ENCODE measurements at regions not wholly inside any gene's neighbourhood (a gene's known extent, or its start where the extent isn't known, plus 50 kb on each side); places are given as distances from the start of the nearest gene placed in this dataset.

DNA sequence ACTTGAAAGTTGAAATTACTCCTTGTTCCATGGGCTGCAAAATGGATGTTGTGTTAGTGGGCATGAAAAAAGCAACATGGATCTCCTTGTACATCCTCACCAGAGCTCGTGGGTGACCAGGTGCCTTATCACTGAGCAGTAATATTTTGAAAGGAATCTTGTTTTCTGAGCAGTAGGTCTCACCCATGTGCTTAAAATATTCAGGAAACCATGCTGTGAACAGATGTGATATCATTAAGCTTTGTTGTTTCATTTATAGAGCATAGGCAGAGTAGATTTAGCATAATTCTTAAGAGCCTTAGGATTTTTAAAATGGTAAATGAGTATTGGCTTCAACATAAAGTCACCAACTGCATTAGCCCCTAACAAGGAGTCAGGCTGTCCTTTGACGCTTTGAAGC lies 316.6 kb downstream of the TYW1 start:
- no peak for TF ChIP-seq ZNF184 (tag by site-specific recombination; IDR thresholded peaks at IDR 0.05)
- TF ChIP-seq, protein P1, sequence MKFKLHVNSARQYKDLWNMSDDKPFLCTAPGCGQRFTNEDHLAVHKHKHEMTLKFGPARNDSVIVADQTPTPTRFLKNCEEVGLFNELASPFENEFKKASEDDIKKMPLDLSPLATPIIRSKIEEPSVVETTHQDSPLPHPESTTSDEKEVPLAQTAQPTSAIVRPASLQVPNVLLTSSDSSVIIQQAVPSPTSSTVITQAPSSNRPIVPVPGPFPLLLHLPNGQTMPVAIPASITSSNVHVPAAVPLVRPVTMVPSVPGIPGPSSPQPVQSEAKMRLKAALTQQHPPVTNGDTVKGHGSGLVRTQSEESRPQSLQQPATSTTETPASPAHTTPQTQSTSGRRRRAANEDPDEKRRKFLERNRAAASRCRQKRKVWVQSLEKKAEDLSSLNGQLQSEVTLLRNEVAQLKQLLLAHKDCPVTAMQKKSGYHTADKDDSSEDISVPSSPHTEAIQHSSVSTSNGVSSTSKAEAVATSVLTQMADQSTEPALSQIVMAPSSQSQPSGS (tag by site-specific recombination; IDR thresholded peaks at IDR 0.05; ENCODE audit: low read depth) = no peak
- TF ChIP-seq ZNF654 (tag by site-specific recombination; IDR thresholded peaks at IDR 0.05; ENCODE audit: low read depth) = no peak
- TF ChIP-seq, protein P2, sequence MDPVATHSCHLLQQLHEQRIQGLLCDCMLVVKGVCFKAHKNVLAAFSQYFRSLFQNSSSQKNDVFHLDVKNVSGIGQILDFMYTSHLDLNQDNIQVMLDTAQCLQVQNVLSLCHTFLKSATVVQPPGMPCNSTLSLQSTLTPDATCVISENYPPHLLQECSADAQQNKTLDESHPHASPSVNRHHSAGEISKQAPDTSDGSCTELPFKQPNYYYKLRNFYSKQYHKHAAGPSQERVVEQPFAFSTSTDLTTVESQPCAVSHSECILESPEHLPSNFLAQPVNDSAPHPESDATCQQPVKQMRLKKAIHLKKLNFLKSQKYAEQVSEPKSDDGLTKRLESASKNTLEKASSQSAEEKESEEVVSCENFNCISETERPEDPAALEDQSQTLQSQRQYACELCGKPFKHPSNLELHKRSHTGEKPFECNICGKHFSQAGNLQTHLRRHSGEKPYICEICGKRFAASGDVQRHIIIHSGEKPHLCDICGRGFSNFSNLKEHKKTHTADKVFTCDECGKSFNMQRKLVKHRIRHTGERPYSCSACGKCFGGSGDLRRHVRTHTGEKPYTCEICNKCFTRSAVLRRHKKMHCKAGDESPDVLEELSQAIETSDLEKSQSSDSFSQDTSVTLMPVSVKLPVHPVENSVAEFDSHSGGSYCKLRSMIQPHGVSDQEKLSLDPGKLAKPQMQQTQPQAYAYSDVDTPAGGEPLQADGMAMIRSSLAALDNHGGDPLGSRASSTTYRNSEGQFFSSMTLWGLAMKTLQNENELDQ (tag by site-specific recombination; IDR thresholded peaks at IDR 0.05; ENCODE audit: low read depth) = no peak
- TF ChIP-seq, protein P3, sequence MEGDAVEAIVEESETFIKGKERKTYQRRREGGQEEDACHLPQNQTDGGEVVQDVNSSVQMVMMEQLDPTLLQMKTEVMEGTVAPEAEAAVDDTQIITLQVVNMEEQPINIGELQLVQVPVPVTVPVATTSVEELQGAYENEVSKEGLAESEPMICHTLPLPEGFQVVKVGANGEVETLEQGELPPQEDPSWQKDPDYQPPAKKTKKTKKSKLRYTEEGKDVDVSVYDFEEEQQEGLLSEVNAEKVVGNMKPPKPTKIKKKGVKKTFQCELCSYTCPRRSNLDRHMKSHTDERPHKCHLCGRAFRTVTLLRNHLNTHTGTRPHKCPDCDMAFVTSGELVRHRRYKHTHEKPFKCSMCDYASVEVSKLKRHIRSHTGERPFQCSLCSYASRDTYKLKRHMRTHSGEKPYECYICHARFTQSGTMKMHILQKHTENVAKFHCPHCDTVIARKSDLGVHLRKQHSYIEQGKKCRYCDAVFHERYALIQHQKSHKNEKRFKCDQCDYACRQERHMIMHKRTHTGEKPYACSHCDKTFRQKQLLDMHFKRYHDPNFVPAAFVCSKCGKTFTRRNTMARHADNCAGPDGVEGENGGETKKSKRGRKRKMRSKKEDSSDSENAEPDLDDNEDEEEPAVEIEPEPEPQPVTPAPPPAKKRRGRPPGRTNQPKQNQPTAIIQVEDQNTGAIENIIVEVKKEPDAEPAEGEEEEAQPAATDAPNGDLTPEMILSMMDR (tag by site-specific recombination; IDR thresholded peaks at IDR 0.05) = no peak
- TF ChIP-seq YY1 (tag by site-specific recombination; IDR thresholded peaks at IDR 0.05) = no peak
- no peak for TF ChIP-seq SP3 (tag by site-specific recombination; IDR thresholded peaks at IDR 0.05)
- no peak for TF ChIP-seq ZNF530 (tag by site-specific recombination; IDR thresholded peaks at IDR 0.05; ENCODE audit: low read depth)
- no peak for TF ChIP-seq ZBTB7A (tag by site-specific recombination; IDR thresholded peaks at IDR 0.05; ENCODE audit: low read depth)
- no peak for TF ChIP-seq ZFP37 (tag by site-specific recombination; IDR thresholded peaks at IDR 0.05)

Measured in HEK293 (cell line).